ENCODE measurements at regions not wholly inside any gene's neighbourhood (a gene's known extent, or its start where the extent isn't known, plus 50 kb on each side); places are given as distances from the start of the nearest gene placed in this dataset.
"Not testable (repeated sequence)": the region's sequence is repeated elsewhere in the genome, so short reads cannot be mapped to it uniquely, and the experiment has no call there.

DNA sequence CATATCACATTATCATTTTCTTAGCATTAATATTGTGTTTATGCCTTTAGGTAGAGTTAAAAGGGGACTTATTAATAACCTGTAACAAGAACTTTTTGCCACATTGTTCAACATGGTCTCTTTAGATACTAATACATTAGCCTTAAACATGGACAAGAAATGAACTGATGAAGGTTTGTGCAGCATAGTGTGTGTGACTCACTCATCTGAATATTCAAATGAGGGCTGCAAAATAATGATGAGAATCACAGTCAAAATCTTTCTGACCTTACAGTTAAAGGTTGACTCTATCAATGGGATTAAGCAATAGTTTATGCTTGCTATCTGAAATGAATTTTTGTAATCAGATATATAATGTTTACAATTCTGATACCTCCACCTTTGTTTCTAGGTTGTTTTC lies 1189.3 kb upstream of the CITED2 start:
- DNase-seq: no peak

DNA sequence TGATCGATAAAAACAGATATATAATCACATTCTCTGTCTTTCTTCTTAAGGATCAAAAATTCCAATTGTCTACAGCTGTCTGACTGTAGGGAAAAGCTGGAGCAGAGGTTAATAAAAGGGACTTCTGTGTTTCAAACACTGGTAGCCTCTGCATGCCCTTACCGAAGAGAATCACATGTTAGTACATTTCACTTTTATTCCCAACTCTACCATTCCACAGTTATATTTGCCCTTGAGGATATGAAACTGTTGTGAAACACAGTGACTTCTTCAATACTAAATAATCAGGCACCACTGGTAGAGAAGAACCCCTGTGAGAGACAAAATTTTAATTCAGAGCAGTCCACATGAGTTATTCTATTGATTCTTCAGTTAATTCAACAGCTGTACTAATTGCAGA lies 1187.3 kb upstream of the CITED2 start:
- no peak for DNase-seq

DNA sequence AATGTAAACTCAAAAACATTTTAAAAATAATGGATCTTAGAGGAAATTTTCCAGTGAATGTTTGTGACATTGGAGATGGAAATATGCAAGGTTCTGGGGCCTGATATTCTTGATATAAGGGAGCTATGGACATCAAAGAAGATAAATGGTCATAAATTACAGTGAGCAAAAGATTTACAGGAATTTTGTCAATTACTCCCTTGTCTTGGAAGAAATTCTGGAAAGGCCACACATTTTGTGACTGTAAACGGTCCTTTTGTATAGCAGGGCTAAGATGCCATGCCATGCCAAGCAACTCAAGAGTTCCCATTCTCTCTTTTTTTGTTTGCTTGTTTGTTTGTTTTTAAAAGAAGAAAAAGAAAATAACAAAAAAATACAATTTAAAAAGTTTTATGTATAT lies 1186.2 kb upstream of the CITED2 start:
- DNase-seq: no peak

DNA sequence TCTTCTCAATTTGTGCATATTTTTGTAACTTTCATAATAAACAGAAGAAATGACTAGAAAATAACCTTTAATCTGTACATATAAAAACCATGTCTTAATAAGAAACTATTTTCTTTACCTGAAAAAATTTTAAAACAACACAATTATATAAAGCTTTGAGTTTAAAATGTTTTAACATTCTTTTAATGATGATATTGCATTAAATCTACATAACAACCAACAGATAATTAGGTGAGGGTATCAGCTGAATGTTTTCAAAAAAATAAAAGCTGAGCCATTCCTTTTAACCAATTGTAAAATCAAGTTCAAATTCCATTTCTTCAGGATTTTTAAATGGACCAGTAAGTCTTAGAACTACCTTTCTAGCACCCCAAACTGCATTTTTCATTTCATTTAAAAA lies 1185.0 kb upstream of the CITED2 start:
- no peak for DNase-seq

DNA sequence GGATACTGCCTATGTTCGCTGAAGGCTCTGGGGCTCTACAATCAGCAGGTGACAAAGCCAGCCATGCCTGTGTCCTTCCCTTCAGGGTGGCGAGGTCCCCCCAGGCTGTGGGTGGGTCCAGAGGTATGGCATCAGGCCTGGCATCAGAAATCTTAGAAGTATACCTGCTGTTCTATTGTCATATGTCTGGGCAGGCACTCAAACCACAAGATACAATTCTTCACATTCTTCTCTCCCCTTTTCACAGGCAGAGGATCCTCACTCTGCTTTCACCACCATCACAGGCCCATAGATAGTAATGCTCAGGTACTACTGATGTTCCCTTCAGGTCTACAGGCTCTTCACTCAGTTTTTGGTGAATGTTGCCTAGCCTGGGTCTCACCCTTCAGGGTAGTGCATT lies 1180.0 kb upstream of the CITED2 start:
- no peak for DNase-seq

DNA sequence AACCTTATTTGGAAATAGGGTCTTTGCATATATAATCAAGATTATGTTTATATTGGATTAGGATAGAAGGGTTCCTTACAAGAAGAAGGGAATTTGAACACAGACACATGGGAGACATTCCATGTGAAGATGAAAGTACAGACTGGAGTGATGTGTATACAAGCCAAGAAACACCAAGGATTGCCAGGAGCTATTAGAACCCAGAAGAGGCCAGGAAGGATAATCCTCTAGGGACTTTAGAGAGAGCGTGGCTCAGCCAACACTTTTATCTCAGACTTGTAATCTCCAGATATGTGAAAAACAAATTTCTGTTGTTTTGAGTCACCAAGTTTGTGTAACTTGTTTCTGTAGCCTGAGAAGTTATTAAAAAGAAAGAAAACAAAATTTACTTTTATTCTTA lies 1173.9 kb upstream of the CITED2 start:
- DNase-seq: no peak

DNA sequence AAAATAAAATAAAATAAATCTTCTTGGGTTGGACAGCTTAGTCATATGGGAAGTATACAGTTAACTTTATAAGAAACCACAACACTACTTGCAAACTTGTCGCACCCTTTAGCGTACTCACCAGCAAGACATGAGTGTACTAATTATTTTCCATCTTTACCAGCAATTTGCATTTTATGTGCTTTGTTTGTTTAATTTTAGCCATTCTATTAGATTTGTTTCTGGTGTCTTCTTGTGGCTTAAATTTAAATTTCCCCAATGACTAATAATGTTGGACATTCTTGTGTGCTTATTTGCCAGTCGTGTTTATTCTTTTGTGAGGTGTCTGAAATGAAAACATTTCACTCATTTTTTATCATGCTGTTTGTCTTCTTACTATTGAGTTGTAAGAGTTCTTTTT lies 1172.2 kb upstream of the CITED2 start:
- DNase-seq: no peak

DNA sequence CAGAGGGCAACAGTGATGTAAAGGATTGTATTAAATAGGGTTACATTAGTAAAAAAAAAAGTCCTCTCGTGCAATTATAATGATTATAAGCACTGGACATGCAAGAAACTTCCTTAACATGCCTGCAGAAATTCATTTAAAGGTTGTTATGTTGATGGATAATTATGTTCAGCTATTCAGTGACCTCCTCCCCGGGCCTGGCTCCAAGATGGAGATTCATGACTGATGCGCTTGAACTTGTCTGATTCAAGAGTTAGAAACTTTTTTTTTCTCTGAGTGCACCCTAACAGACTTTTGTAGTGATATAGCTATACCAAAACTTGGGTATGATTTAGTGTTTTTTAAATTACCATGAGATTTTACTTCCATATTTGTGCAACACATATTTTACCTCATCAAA lies 1170.0 kb upstream of the CITED2 start:
- DNase-seq: no peak

DNA sequence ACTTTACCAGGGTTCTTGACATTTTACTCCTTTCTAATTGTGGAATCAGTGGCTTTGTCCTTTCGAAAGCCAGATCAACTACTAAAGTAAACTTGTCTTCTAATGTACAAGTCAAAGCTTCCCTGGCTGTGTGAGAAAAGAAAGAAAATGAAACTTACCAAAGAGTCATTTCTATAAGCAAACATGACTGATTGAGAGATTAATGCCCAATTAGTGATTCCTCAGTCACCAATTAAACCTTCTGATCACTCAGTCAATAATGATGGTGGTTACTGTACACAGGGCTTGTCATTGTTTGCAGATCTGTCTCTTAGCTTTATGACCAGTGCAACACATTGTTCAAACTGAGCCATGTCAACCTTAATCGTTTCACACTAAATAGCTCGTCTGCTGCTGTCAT lies 1168.4 kb upstream of the CITED2 start:
- no peak for DNase-seq

DNA sequence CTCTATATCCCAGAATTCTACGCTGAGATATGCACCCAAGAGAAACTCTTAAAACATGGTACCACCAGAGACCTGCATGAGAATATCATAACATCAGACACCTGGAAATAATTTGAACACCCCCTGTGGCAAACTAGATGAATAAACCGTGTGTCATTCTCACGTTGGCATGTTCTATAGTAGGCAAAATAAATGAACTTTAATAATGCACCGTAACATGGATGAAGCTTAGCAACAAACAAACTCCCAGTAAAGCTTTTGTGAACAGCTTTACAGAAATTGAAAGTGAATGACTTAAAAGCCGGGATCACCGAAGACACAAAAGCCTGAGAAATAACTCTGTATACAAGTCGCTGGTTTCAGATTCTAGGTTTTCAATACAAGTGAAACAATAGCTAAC lies 1166.8 kb upstream of the CITED2 start:
- DNase-seq: no peak

DNA sequence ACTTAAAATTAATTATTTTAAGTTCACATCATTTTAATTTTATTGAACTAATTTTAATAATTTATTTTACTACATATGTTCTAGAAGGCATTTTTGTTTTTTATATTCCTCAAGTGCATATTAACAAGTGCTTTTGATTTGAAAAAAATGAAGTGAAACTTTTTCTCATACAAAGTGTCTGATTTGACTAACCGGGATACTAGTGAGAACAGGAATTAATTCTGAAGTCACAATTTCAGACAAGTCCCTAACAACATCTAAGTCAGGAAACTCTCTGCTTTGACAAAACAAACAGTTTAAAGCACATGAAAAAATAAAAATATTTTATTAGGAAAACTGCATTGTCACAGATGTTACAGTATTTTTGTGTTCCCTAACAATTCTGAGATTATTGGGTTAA lies 1166.3 kb upstream of the CITED2 start:
- no peak for DNase-seq

DNA sequence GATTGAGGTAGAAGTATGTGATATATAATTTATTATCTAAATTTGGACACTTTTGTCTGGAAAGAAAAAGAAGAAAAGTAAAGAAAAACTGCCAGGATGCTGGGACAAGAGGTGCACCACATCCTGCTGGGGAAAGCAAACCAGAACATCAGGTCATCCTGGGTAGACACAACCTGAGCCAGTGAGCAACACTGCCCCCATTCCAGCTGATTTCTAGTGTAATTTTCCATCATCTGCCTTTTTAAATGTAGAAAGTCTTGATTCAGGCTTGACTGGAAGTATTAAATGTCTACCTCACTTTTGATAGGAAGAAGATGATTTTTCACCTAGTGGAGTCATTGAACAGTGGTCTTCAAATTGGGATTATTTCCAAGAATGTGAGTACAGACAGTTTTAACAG lies 1164.5 kb upstream of the CITED2 start:
- no peak for DNase-seq

DNA sequence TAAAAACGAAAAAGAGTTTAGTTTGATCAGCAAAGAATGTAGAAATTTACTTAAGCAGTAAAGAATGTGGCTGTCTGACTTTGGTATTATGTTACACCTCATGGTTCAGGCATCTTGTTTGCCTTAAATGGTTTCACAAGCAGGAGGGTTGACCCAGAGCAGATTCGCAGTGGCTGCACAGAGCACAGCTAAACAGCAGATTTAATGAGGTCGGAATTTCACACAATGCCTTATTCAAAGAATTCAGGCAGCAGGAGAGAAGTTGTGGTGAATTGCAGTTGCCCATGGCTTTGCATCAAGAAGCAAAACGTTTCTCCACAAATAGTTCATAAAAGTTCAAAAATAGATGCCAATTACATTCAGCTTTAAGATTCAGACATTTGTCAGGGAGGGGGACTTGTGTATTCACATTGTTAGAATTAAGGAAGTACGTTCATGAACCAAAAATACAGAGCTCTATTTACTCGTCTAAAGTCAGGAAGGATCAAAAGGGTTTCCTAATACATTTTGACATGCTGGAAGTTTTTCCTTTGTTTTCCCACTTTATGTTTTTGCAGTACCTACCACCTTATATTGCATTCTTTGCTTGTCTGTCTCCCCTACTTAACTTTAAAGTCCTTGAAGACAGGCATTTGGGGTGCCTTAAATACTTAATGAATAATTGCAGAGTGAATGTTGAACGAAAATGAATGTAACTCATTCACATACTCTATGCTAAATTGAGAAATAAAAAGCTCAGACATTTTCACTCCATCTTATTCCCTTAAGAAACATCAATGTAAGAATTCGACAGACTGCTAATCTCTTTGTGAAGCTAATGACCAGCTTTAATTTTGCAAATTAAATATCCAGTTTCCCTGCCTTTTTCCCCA lies 1163.6 kb upstream of the CITED2 start:
- DNase-seq: no peak

DNA sequence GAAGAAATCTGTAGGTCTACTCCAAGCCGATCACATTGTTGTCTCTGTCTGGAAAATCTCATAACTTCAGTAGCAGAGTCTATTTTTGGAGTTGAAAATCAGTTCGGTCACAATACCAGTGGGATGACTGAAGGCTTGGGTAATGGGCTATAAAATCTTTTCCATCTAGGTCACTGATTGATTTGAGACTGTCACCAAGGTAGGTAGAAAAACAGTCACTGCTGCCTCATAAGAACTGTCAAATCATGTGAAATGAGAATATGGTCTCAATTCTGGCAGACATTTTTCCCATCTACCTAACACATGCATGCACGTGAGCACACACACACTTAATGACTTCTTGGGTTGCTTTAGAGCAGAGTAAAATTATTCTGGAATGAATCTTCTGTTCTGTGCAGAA lies 1162.8 kb upstream of the CITED2 start:
- DNase-seq: no peak

DNA sequence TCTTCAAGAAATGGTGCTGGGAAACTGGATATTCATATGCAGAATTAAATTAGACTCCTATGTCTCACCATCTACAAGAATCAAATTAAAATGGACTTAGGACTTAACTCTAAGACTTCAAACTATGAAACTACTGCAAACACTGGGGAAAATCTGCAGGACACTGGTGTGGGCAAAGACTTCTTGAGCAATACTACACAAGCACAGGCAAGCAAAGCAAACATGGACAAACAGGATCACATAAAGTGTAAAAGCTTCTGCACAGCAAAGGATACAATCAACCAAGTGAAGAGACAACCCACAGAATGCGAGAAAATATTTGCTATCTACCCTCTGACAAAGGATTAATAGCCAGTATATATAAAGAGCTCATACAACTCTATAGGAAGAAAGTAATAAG lies 1161.1 kb upstream of the CITED2 start:
- DNase-seq: no peak

DNA sequence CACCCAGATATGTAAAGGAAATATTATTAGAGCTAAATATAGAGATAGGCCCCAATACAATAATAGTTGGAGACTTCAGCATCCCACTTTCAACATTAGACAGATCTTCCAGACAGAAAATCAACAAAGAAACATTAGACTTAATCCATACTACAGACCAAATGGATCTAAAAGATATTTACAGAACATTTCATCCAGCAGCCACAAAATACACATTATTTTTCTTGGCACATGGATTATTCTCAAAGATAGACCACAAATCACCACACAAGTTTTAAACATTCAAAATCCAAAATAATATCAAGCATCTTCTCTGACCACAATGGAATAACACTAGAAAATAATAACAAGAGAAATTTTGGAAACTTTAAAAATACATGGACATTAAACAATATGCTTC lies 1159.1 kb upstream of the CITED2 start:
- DNase-seq: no peak

DNA sequence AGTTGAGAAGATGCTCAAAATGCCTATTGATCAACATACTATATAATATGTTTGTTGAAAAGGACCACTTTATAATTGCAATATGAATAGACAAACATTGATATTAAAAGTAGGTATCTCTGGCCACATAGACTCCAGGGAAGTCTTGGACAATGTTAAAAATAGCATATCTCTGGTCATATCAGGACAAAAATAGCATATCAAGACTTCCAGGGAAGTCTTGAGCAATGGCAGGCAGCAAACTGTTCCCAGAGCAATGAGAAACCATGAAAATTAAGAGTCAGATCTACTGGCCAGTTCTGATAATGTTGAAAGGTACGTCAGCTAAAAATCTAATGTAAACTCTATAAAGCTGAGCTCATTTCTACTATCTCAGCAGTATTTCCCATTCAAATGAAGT lies 1130.3 kb upstream of the CITED2 start:
- no peak for DNase-seq

DNA sequence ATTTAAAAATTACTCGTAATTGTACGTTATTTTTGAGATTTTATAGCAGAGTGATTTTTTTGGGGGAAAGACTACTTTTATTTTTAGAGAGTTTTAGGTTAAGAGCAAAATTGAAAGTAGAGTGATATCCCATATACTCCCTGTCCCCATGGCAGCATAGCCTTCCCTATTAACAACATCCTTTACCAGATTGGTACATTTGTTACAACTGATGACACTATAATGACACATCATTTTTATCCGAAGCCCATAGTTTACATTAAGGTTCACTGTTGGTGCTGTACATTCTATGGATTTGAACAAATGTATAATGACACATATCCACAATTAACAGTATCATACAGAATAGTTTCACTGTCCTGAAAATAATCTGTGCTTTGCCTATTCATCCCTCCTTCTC lies 1126.4 kb upstream of the CITED2 start:
- DNase-seq: no peak

DNA sequence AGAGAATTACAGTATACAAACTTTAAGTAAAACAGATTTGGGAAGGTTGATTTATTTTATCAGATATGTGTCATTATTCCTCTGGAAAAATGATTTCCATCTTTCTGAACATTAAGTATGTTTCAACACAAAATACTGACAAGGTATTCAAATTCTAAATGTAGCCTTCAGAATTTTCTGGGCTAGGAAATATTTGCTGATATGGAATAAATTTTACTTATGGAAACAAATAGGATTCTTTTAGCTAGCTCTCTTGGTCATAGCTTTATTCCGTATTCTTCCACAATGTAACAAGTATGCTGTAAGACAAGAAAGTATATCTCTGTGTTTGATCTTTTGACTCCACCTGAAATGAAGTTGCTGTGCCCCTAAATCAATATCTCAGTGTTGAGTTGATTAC lies 1125.2 kb upstream of the CITED2 start:
- no peak for DNase-seq

DNA sequence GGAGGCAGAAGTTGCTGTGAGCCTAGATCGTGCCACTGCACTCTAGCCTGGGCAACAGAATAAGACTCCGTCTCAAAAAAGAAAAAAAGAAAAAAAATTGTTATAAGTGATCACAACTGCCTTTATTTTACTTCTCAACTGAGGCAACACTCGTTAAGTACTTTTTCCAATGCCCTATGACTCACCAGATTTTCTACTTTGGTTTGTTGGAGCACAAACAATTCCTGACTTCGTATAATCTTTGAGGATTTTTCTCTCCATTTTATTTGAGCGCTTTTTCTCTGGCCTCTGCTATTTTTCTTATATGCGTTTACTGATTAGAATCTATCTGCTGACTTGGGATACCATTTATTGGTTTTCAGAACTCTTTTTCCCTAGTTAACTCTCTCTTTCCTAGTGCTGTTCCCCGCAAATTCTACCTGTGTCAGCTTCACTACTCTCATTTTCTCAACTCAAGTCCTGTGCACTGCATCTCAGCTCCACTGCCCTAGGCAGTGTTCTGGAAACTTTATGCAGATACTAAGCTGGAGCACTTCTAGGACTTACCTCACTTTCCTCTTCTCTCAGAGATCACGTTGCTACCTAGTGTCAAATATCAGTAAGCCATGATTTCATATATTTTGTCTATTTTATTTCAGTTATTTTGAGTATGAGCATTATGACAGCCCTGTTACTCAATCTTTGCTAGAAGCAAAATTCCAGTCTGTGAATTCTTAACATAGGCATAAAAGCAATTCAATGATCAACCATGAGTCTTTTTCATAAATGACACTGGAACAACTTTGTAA lies 1120.1 kb upstream of the CITED2 start:
- no peak for DNase-seq

DNA sequence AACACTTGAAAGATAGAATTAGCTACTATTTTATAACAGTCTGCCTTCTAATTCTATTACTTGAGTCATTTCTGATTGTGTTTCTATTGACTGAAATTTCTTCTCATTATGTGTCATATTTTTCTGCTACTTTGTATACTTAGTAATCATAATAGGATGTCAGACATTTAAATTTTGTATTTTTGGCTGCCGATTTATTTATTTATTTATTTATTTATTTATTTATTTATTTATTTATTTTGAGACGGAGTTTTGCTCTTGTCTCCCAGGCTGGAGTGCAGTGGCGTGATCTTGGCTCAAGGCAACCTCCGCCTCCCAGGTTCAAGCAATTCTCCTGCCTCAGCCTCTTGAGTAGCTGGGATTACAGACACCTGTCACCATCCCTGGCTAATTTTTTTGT lies 1119.0 kb upstream of the CITED2 start:
- not testable (repeated sequence) for DNase-seq

DNA sequence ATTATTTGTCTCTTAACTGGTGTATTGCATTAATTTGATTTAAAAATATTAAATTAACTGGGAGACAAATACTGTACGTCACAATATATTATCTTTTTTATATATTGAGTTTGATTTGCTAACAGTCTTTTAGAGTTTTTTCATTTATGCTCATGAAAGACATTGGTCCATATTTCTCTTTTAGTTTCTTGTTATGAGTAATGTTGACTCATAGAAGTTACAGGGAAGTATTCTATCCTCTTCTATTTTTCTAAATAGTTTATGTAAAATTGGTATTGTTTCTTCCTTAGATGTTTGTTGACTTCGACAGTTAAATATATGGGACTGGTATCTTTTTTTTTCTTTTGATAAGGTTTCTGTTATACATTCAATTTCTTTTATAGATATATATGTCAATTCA lies 1115.6 kb upstream of the CITED2 start:
- DNase-seq: no peak

DNA sequence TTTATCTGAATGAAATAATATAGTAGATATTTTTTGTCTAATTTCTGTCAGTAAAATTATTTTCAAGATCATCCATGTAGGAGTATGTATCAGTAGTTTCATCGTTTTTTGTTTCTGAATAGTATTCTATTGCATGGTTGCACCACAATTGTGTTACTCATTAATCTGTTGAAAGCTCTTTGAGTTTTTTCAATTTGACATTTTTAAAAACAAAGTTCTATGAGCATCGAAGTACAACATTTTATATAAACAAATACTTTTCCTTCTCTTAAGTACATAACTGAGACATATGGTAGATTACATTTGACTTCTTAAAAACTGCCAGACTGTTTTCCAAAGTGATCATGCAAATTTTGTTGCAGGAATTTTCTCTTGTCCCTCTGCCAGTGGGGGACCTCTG lies 1113.1 kb upstream of the CITED2 start:
- no peak for DNase-seq
